Right ventricle myocardium superior (tissue), 1 donor: ENCODE measurements at regions not wholly inside any gene's neighbourhood (a gene's known extent, or its start where the extent isn't known, plus 50 kb on each side); places are given as distances from the start of the nearest gene placed in this dataset.
A peak's percentile ranks its signal among the peaks of the same experiment; 100 is the strongest.

ENCODE experiments used
- ATAC-seq: fragments of 200-7000 bp; cut with Tn5 transposase; one replicate; pipeline ENCODE4 v1.9.1; 2020; ENCODE audit warnings: mild to moderate bottlenecking; ENCODE audit not compliant: poor library complexity
- DNase-seq: peaks from one replicate; pipeline ENCODE4 v3.0.0-alpha.2; 2020
- intact Hi-C: fragments of 100-400 bp; cut with DNase I; formaldehyde crosslinking; loops from one replicate; pipeline ENCODE4 v1.11.2; 2022
- donor health status: DM: no; HTN: yes; CAD: no; lungs with severe emphysema.

GRCh38 chr5:175032013-175032412 lies 307.6 kb downstream of the MSX2 start:
- DNase-seq: no peak
- intact Hi-C loops: no loop called here
- no peak for ATAC-seq

- no peak for ATAC-seq
- no peak for DNase-seq
- intact Hi-C loops: no loop called here
These were observed 303.0 kb downstream of the MSX2 start for GRCh38 chr5:175027390-175027789.

- ATAC-seq (no peak), DNase-seq (no peak)
- intact Hi-C loops: no loop called here
These were observed 300.7 kb downstream of the MSX2 start for GRCh38 chr5:175025077-175025476.

GRCh38 chr5:175021841-175022625 lies 297.7 kb downstream of the MSX2 start:
- ATAC-seq (no peak), DNase-seq (no peak)
- intact Hi-C loops: no loop called here

- DNase-seq (no peak), ATAC-seq (no peak)
- intact Hi-C loops: no loop called here
These were observed 296.9 kb downstream of the MSX2 start for GRCh38 chr5:175021321-175021720.

- ATAC-seq (peak; percentile 87), DNase-seq (no peak)
- intact Hi-C loops: no loop called here
These were observed 290.8 kb downstream of the MSX2 start for GRCh38 chr5:175015028-175015685.

- no peak for ATAC-seq
- intact Hi-C loops: no loop called here
- no peak for DNase-seq
These were observed 288.9 kb downstream of the MSX2 start for GRCh38 chr5:175013251-175013650.

- ATAC-seq: no peak
- intact Hi-C loops: no loop called here
- no peak for DNase-seq
These were observed 287.9 kb downstream of the MSX2 start for GRCh38 chr5:175012267-175012666.

- ATAC-seq (no peak), DNase-seq (no peak)
- intact Hi-C loops: no loop called here
These were observed 279.1 kb downstream of the MSX2 start for GRCh38 chr5:175003531-175003930.

GRCh38 chr5:175001876-175002645 lies 277.7 kb downstream of the MSX2 start:
- ATAC-seq: no peak
- intact Hi-C loops: no loop called here
- DNase-seq: no peak

- ATAC-seq: no peak
- intact Hi-C loops: no loop called here
- no peak for DNase-seq
These were observed 276.9 kb downstream of the MSX2 start for GRCh38 chr5:175001311-175001710.

GRCh38 chr5:174999581-174999980 lies 275.2 kb downstream of the MSX2 start:
- intact Hi-C loops: no loop called here
- ATAC-seq: no peak
- DNase-seq: no peak

GRCh38 chr5:174998131-174998730 lies 273.8 kb downstream of the MSX2 start:
- intact Hi-C loops: no loop called here
- DNase-seq (no peak), ATAC-seq (no peak)

- no peak for ATAC-seq
- no peak for DNase-seq
- intact Hi-C loops: no loop called here
These were observed 273.3 kb downstream of the MSX2 start for GRCh38 chr5:174997688-174998087.

- intact Hi-C loops: no loop called here
- ATAC-seq (no peak), DNase-seq (no peak)
These were observed 272.6 kb downstream of the MSX2 start for GRCh38 chr5:174996941-174997340.

GRCh38 chr5:174995827-174996226 lies 271.4 kb downstream of the MSX2 start:
- DNase-seq (no peak), ATAC-seq (no peak)
- intact Hi-C loops: no loop called here

GRCh38 chr5:174991847-174992246 lies 267.5 kb downstream of the MSX2 start:
- no peak for DNase-seq
- peak; percentile 18 for ATAC-seq
- intact Hi-C loops: no loop called here

- intact Hi-C loops: no loop called here
- peak; percentile 83 for ATAC-seq
- DNase-seq: peak; percentile 54
These were observed 266.5 kb downstream of the MSX2 start for GRCh38 chr5:174990909-174991308.

- ATAC-seq: peak; percentile 59
- intact Hi-C loops: no loop called here
These were observed 263.1 kb downstream of the MSX2 start for GRCh38 chr5:174987443-174988012.

More at GRCh38 chr5:174987443-174988012, 263.1 kb downstream of the MSX2 start:
- no peak for DNase-seq
